ENCODE measurements at regions not wholly inside any gene's neighbourhood (a gene's known extent, or its start where the extent isn't known, plus 50 kb on each side); places are given as distances from the start of the nearest gene placed in this dataset.
"Not testable (repeated sequence)": the region's sequence is repeated elsewhere in the genome, so short reads cannot be mapped to it uniquely, and the experiment has no call there.

- Mint-ChIP-seq H3K4me1 (no peaks in the 10 kb centered on the region), H3K27me3 (peaks cover 2% of the 10 kb centered on the region), H3K9me3 (no peaks in the 10 kb centered on the region), H3K27ac (no peak overlapping the region), H3K36me3 (ENCODE audit: low read depth) (no peaks in the 10 kb centered on the region), H3K4me3 (no peak overlapping the region)
- no peak for DNase-seq
- ChIA-PET CTCF (no interaction called here), POLR2A (no interaction called here)
Observed at GRCh38 chr9:86591472-86591871, 237.3 kb upstream of the TUT7 start.

GRCh38 chr9:86589730-86590129 lies 235.5 kb upstream of the TUT7 start:
- Mint-ChIP-seq H3K4me3 (no peak overlapping the region), H3K36me3 (ENCODE audit: low read depth) (no peaks in the 10 kb centered on the region), H3K27ac (no peak overlapping the region), H3K4me1 (no peaks in the 10 kb centered on the region), H3K9me3 (no peaks in the 10 kb centered on the region), H3K27me3 (no peaks in the 10 kb centered on the region)
- no peak for DNase-seq
- POLR2A ChIA-PET: no interaction called here
- CTCF ChIA-PET: no interaction called here

GRCh38 chr9:86589273-86589672 lies 235.1 kb upstream of the TUT7 start:
- DNase-seq: no peak
- H3K9me3 Mint-ChIP-seq: no peaks in the 10 kb centered on the region

GRCh38 chr9:86586144-86586494 lies 231.9 kb upstream of the TUT7 start:
- no peaks in the 10 kb centered on the region for H3K9me3 Mint-ChIP-seq
- H3K4me3 Mint-ChIP-seq: no peak overlapping the region
- DNase-seq: no peak
- H3K27ac Mint-ChIP-seq: no peak overlapping the region
- H3K4me1 Mint-ChIP-seq: no peaks in the 10 kb centered on the region
- CTCF ChIA-PET: interaction anchor here (0.6 kb wide), 1 partner anchor 61 kb away, joined by 4 read pairs; no protein-coding TSS in a partner anchor
- no peaks in the 10 kb centered on the region for H3K27me3 Mint-ChIP-seq
- H3K36me3 Mint-ChIP-seq (ENCODE audit: low read depth): no peaks in the 10 kb centered on the region
- POLR2A ChIA-PET: no interaction called here

More at GRCh38 chr9:86589273-86589672, 235.1 kb upstream of the TUT7 start:
- H3K4me1 Mint-ChIP-seq: no peaks in the 10 kb centered on the region
- no peaks in the 10 kb centered on the region for H3K36me3 Mint-ChIP-seq (ENCODE audit: low read depth)
- ChIA-PET CTCF (no interaction called here), POLR2A (no interaction called here)
- H3K27ac Mint-ChIP-seq: no peak overlapping the region
- no peaks in the 10 kb centered on the region for H3K27me3 Mint-ChIP-seq
- H3K4me3 Mint-ChIP-seq: no peak overlapping the region

- H3K36me3 Mint-ChIP-seq (ENCODE audit: low read depth): no peaks in the 10 kb centered on the region
- no peak overlapping the region for H3K4me3 Mint-ChIP-seq
- ChIA-PET CTCF (no interaction called here), POLR2A (no interaction called here)
- no peaks in the 10 kb centered on the region for H3K27me3 Mint-ChIP-seq
- H3K27ac Mint-ChIP-seq: no peak overlapping the region
- no peak for DNase-seq
- H3K4me1 Mint-ChIP-seq: no peaks in the 10 kb centered on the region
- H3K9me3 Mint-ChIP-seq: no peaks in the 10 kb centered on the region
Observed at GRCh38 chr9:86585422-86586143, 231.4 kb upstream of the TUT7 start.

- Mint-ChIP-seq H3K9me3 (no peaks in the 10 kb centered on the region), H3K27me3 (no peaks in the 10 kb centered on the region), H3K36me3 (ENCODE audit: low read depth) (no peaks in the 10 kb centered on the region), H3K4me1 (no peaks in the 10 kb centered on the region), H3K27ac (no peak overlapping the region), H3K4me3 (no peak overlapping the region)
- ChIA-PET CTCF (interaction anchor here (0.8 kb wide), 1 partner anchor 8 kb away, joined by 3 read pairs; no protein-coding TSS in a partner anchor), POLR2A (no interaction called here)
- DNase-seq: no peak
Observed at GRCh38 chr9:86580688-86581087, 226.5 kb upstream of the TUT7 start.

GRCh38 chr9:86578722-86579121 lies 224.5 kb upstream of the TUT7 start:
- Mint-ChIP-seq H3K27me3 (no peaks in the 10 kb centered on the region), H3K4me1 (no peaks in the 10 kb centered on the region), H3K9me3 (no peaks in the 10 kb centered on the region), H3K4me3 (no peak overlapping the region), H3K36me3 (ENCODE audit: low read depth) (no peaks in the 10 kb centered on the region), H3K27ac (no peak overlapping the region)
- DNase-seq: no peak
- POLR2A ChIA-PET: no interaction called here
- CTCF ChIA-PET: no interaction called here

GRCh38 chr9:86577420-86578333 lies 223.5 kb upstream of the TUT7 start:
- H3K4me1 Mint-ChIP-seq: no peaks in the 10 kb centered on the region
- no peak for DNase-seq
- H3K27ac Mint-ChIP-seq: no peak overlapping the region
- no peaks in the 10 kb centered on the region for H3K9me3 Mint-ChIP-seq
- H3K36me3 Mint-ChIP-seq (ENCODE audit: low read depth): no peaks in the 10 kb centered on the region
- H3K4me3 Mint-ChIP-seq: no peak overlapping the region
- ChIA-PET POLR2A (no interaction called here), CTCF (no interaction called here)
- H3K27me3 Mint-ChIP-seq: no peaks in the 10 kb centered on the region

- H3K36me3 Mint-ChIP-seq (ENCODE audit: low read depth): no peaks in the 10 kb centered on the region
- H3K27ac Mint-ChIP-seq: no peak overlapping the region
- no peak overlapping the region for H3K4me3 Mint-ChIP-seq
- ChIA-PET POLR2A (no interaction called here), CTCF (no interaction called here)
- no peaks in the 10 kb centered on the region for H3K9me3 Mint-ChIP-seq
- no peak for DNase-seq
- no peaks in the 10 kb centered on the region for H3K4me1 Mint-ChIP-seq
- H3K27me3 Mint-ChIP-seq: no peaks in the 10 kb centered on the region
Observed at GRCh38 chr9:86575825-86576525, 221.8 kb upstream of the TUT7 start.

GRCh38 chr9:86575137-86575536 lies 220.9 kb upstream of the TUT7 start:
- POLR2A ChIA-PET: no interaction called here
- H3K27me3 Mint-ChIP-seq: no peaks in the 10 kb centered on the region
- H3K27ac Mint-ChIP-seq: no peak overlapping the region
- CTCF ChIA-PET: no interaction called here
- H3K36me3 Mint-ChIP-seq (ENCODE audit: low read depth): no peaks in the 10 kb centered on the region
- H3K9me3 Mint-ChIP-seq: no peaks in the 10 kb centered on the region
- no peak overlapping the region for H3K4me3 Mint-ChIP-seq
- no peak for DNase-seq
- no peaks in the 10 kb centered on the region for H3K4me1 Mint-ChIP-seq

- H3K4me3 Mint-ChIP-seq: no peak overlapping the region
- no peaks in the 10 kb centered on the region for H3K4me1 Mint-ChIP-seq
- no peak overlapping the region for H3K27ac Mint-ChIP-seq
- ChIA-PET CTCF (no interaction called here), POLR2A (no interaction called here)
- H3K9me3 Mint-ChIP-seq: no peaks in the 10 kb centered on the region
- H3K27me3 Mint-ChIP-seq: no peaks in the 10 kb centered on the region
- no peak for DNase-seq
- H3K36me3 Mint-ChIP-seq (ENCODE audit: low read depth): no peaks in the 10 kb centered on the region
Observed at GRCh38 chr9:86573886-86574285, 219.7 kb upstream of the TUT7 start.

- CTCF ChIA-PET: interaction anchor here (0.9 kb wide), 1 partner anchor 8 kb away, joined by 3 read pairs; no protein-coding TSS in a partner anchor
- Mint-ChIP-seq H3K36me3 (ENCODE audit: low read depth) (no peaks in the 10 kb centered on the region), H3K4me3 (no peak overlapping the region), H3K9me3 (no peaks in the 10 kb centered on the region), H3K4me1 (no peaks in the 10 kb centered on the region), H3K27ac (no peak overlapping the region), H3K27me3 (no peaks in the 10 kb centered on the region)
- POLR2A ChIA-PET: no interaction called here
- DNase-seq: no peak
Observed at GRCh38 chr9:86572904-86573303, 218.7 kb upstream of the TUT7 start.

GRCh38 chr9:86565603-86566002 lies 211.4 kb upstream of the TUT7 start:
- not testable (repeated sequence) for H3K4me3 Mint-ChIP-seq, H3K27ac Mint-ChIP-seq, H3K4me1 Mint-ChIP-seq

More at GRCh38 chr9:86565603-86566002, 211.4 kb upstream of the TUT7 start:
- POLR2A ChIA-PET; H3K36me3 Mint-ChIP-seq (ENCODE audit: low read depth); H3K27me3 Mint-ChIP-seq; CTCF ChIA-PET; DNase-seq; H3K9me3 Mint-ChIP-seq: not testable (repeated sequence)
